ENCODE measurements at regions not wholly inside any gene's neighbourhood (a gene's known extent, or its start where the extent isn't known, plus 50 kb on each side); places are given as distances from the start of the nearest gene placed in this dataset.

- FAIRE-seq (no peak), DNase-seq (ENCODE audit: low read depth, low spot score) (no peak)
- dilution Hi-C loops (cut with MboI; ENCODE audit: extremely low pct_ligation_motif_present, low sequenced_read_pairs), result no loop called here
- intact Hi-C loops (cut with micrococcal nuclease), result no loop called here
- Histone ChIP-seq H4K20me1 (replicated peaks; ENCODE audit: control insufficient read depth, extremely low read depth, insufficient read depth, low read length) (no peaks in the 10 kb centered on the region), H3K4me1 (ENCODE audit: control insufficient read depth, extremely low read depth, insufficient read depth, low read length) (no peaks in the 10 kb centered on the region), H3K9ac (replicated peaks; ENCODE audit: extremely low read depth, insufficient read depth, low read length) (no peak overlapping the region), H3K9me1 (replicated peaks; ENCODE audit: control insufficient read depth, extremely low read depth, insufficient read depth, low read length) (no peaks in the 10 kb centered on the region), H3K27me3 (ENCODE audit: control insufficient read depth in 2 of 2, insufficient read depth in 2 of 2, low read length in 2 of 2) (no peaks in the 10 kb centered on the region), H3K4me2 (ENCODE audit: insufficient read depth, low read length) (no peak overlapping the region), H2AFZ (ENCODE audit: low read depth, low read length) (no peak overlapping the region), H3K9me3 (replicated peaks; ENCODE audit: control insufficient read depth, insufficient read depth, low read length) (no peaks in the 10 kb centered on the region), H3K4me3 (replicated peaks in 1 of 3; ENCODE audit: insufficient read depth in 1 of 3, low read depth in 1 of 3, low read length in 3 of 3) (no peak overlapping the region), H3K79me2 (ENCODE audit: control insufficient read depth, insufficient read depth, low read length) (no peaks in the 10 kb centered on the region), H3K36me3 (ENCODE audit: control insufficient read depth in 2 of 2, extremely low read depth in 1 of 2, insufficient read depth in 2 of 2, low read length in 2 of 2) (no peaks in the 10 kb centered on the region), H3K27ac (ENCODE audit: insufficient read depth, low read depth, low read length) (no peak overlapping the region)
- BruUV-seq (replicated peaks), result no TSS peak
- POLR2A ChIA-PET, result no interaction called here
- TF ChIP-seq JUN (IDR thresholded peaks at IDR 0.05; ENCODE audit: borderline replicate concordance, insufficient read depth, insufficient read length, low read depth) (no peak), GATA2 (IDR thresholded peaks at IDR 0.05; ENCODE audit: insufficient read depth, insufficient read length, low read depth, low read length) (no peak), POLR2AphosphoS5 (IDR thresholded peaks at IDR 0.05; ENCODE audit: insufficient read depth, low read depth, low read length) (no peak), MAX (IDR thresholded peaks at IDR 0.05; ENCODE audit: insufficient read depth, insufficient read length) (no peak), POLR2A (IDR thresholded peaks at IDR 0.05; ENCODE audit: low read depth, low read length) (no peak), FOS (IDR thresholded peaks at IDR 0.05; ENCODE audit: borderline replicate concordance, insufficient read depth, low read length) (no peak), CTCF (IDR thresholded peaks at IDR 0.05; ENCODE audit: extremely low read depth in 1 of 2, insufficient read depth in 1 of 2, low read depth in 1 of 2, low read length in 2 of 2) (no peak), EZH2 (IDR thresholded peaks at IDR 0.05; ENCODE audit: borderline replicate concordance, low read depth, low read length, severe bottlenecking) (no peak), MYC (IDR thresholded peaks at IDR 0.05; ENCODE audit: low read depth, low read length) (no peak)
- CTCF ChIA-PET, result no interaction called here
Observed at GRCh38 chr15:61376961-61377360, 147.9 kb upstream of the RORA start.
